Activated T-cell treated with anti-CD3 and anti-CD28 coated beads, Interleukin-2, amount 50 U/mL, for 72 hours (primary cell): ENCODE measurements at regions not wholly inside any gene's neighbourhood (a gene's known extent, or its start where the extent isn't known, plus 50 kb on each side); places are given as distances from the start of the nearest gene placed in this dataset.

Experiments used
- ATAC-seq, 2 donors: fragments of 150-1000 bp; cut with Tn5 transposase; replicated peaks in 1 of 2; 2 replicates each; pipeline ENCODE4 v1.10.0; 2021; ENCODE audit warnings: moderate library complexity in 2 of 2, mild to moderate bottlenecking in 1 of 2
- DNase-seq, 2 donors: peaks; one replicate each; pipeline ENCODE4 v3.0.0; 2021 to 2022; ENCODE audit warnings: mixed read lengths in 1 of 2
- H3K27ac Mint-ChIP-seq: one replicate; pipeline ENCODE4 v1.8.0; 2022; ENCODE audit warnings: mild to moderate bottlenecking, moderate library complexity, mixed read lengths
- H3K27me3 Mint-ChIP-seq: one replicate; pipeline ENCODE4 v1.8.0; 2022; ENCODE audit warnings: low read depth, mixed read lengths
- H3K36me3 Mint-ChIP-seq, 2 donors: one replicate each; pipeline ENCODE4 v1.8.0; 2022; ENCODE audit warnings: mixed read lengths in 2 of 2, mild to moderate bottlenecking in 1 of 2; ENCODE audit not compliant: insufficient read depth in 2 of 2
- H3K4me1 Mint-ChIP-seq: one replicate; pipeline ENCODE4 v1.8.0; 2022; ENCODE audit warnings: low read depth, mixed read lengths
- H3K4me3 Mint-ChIP-seq, 2 donors: one replicate each; pipeline ENCODE4 v1.8.0; 2022; ENCODE audit warnings: mild to moderate bottlenecking in 2 of 2, mixed read lengths in 2 of 2, moderate library complexity in 2 of 2
- H3K9me3 Mint-ChIP-seq, 2 donors: one replicate each; pipeline ENCODE4 v1.8.0; 2022; ENCODE audit warnings: mixed read lengths in 2 of 2

DNA sequence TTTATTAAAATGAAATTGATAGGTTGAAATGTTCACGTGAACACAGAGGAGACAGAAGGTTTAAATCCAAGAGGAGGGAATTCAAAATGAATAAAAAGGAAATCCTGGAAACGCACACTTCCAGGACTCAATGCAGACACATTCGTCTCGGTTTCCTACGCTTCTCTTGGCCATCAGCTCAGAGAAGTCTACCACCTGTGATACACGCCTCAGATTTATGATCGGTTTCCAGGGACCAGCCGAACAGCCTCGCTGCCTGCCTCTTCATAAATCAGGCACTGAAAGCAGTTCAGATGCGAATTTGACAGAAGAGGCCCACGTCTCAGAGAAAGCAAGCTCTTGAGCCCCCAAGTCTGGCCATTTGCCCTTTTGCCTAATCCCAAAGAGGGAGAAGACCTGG lies 125.5 kb upstream of the IRX3 start:
- H3K36me3 Mint-ChIP-seq, result no peaks in the 10 kb centered on the region
- no peaks in the 10 kb centered on the region for H3K4me1 Mint-ChIP-seq
- no peak overlapping the region for H3K4me3 Mint-ChIP-seq
- H3K27me3 Mint-ChIP-seq, result peaks cover 12% of the 10 kb centered on the region
- DNase-seq, result no peak
- no peaks in the 10 kb centered on the region for H3K9me3 Mint-ChIP-seq
- no peak overlapping the region for H3K27ac Mint-ChIP-seq
- ATAC-seq, result no peak

DNA sequence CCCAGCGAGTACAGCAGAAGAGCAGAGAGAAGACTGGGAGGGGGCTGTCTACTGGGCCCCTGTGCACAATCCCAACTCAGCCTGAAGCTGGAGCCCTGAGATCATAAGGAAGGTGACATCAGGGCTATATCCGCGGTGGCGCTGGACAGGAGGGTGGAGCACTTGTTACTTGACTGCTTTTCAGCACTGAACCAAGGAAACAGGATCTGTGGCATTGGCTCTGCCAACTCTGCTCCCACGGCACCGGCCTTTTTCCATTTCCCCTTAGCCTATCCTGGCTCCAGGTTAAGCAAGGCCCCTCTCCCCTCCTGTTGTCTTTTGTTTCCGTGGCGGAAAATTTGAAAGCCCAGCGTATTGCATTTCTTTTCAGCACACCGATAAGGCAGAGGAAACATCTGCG lies 125.0 kb upstream of the IRX3 start:
- DNase-seq, result no peak
- no peaks in the 10 kb centered on the region for H3K4me1 Mint-ChIP-seq
- no peaks in the 10 kb centered on the region for H3K9me3 Mint-ChIP-seq
- H3K27me3 Mint-ChIP-seq, result peaks cover 12% of the 10 kb centered on the region
- H3K36me3 Mint-ChIP-seq, result no peaks in the 10 kb centered on the region
- no peak overlapping the region for H3K27ac Mint-ChIP-seq
- H3K4me3 Mint-ChIP-seq, result no peak overlapping the region
- ATAC-seq, result no peak

DNA sequence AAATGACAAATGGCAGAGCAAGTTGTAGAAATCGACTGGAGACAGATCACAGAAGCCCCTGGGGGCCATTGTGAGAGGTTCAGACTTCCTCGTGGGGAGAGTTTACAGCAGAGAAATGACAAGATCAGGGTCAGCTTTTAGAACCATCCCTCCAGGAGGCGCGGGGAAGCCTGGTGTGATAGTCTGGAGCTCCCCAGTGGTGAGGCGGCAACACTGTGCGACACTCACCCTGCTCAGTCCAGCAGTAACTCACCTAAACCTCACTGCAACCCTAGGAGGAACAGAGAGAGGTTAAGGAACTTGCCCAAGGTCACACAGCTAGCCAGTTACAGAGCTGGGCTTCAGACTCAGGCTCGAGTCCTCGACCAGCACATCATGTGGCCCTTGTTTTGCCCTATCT lies 123.4 kb upstream of the IRX3 start:
- no peak for DNase-seq
- H3K27me3 Mint-ChIP-seq, result peaks cover 12% of the 10 kb centered on the region
- no peaks in the 10 kb centered on the region for H3K9me3 Mint-ChIP-seq
- no peak overlapping the region for H3K4me3 Mint-ChIP-seq
- no peaks in the 10 kb centered on the region for H3K36me3 Mint-ChIP-seq
- H3K27ac Mint-ChIP-seq, result no peak overlapping the region
- no peaks in the 10 kb centered on the region for H3K4me1 Mint-ChIP-seq
- ATAC-seq, result no peak

DNA sequence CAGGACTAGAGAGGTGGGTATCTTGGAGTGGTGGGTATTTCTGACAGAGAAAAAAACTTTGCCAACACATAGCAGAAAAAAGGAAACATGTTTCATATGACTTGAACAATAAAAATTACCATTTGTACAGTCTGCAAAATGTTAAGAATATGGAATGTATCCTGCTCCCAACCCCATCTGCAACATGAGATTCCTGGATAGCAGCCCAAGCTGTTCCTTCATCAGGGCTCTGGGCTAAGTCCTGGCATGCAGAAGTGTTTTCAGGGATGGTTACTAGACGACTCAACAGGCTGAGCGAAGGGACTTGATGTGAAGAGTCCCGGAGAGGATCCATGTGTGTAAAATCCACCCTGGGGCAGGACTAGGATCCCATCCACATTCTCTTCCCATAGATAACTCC lies 121.0 kb upstream of the IRX3 start:
- H3K4me3 Mint-ChIP-seq, result no peak overlapping the region
- ATAC-seq, result no peak
- no peaks in the 10 kb centered on the region for H3K9me3 Mint-ChIP-seq
- H3K27ac Mint-ChIP-seq, result no peak overlapping the region
- no peaks in the 10 kb centered on the region for H3K36me3 Mint-ChIP-seq
- peaks cover 6% of the 10 kb centered on the region for H3K27me3 Mint-ChIP-seq
- H3K4me1 Mint-ChIP-seq, result no peaks in the 10 kb centered on the region
- no peak for DNase-seq

DNA sequence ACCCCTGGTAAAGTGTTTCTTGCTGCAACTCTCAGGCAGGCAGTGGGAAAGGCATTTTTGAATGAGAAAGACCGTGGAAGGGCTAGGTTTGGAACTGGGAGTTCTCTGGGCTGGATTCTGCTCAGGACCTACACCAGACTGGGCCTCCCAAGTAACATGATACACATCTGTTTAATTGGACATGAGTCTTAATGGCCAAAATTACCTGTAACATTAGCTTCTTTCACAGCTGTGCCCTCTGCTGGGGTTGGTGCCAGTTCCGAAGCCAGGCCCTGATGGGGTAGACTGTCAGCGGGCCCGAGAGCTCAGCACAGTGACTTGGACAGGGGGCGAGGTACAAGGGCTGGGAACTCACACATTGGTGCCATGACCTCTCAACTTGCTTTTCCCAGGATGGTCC lies 118.9 kb upstream of the IRX3 start:
- H3K36me3 Mint-ChIP-seq, result no peaks in the 10 kb centered on the region
- H3K4me1 Mint-ChIP-seq, result no peaks in the 10 kb centered on the region
- H3K27me3 Mint-ChIP-seq, result no peaks in the 10 kb centered on the region
- H3K9me3 Mint-ChIP-seq, result no peaks in the 10 kb centered on the region
- ATAC-seq, result no peak
- H3K27ac Mint-ChIP-seq, result no peak overlapping the region
- no peak overlapping the region for H3K4me3 Mint-ChIP-seq
- no peak for DNase-seq

DNA sequence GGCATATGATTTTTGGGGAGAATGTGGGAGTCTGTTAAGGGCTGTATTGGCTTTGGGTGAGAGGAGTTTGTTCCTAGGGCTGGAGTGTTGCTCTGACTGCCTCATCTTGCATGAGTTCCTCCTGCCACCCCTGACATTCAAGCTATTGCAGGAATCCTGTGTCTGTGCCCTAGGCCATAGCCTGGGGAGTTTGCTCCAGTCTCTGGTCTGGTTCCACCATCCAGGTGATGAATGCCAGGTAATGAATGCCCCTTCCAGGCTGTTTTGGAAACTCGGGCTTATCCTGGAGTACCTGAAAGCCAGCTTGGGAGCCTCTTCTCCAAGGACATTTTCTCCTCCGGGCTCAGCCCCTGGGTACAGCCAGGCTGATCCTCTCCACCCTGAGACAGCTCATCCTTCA lies 117.0 kb upstream of the IRX3 start:
- no peaks in the 10 kb centered on the region for H3K36me3 Mint-ChIP-seq
- H3K9me3 Mint-ChIP-seq, result no peaks in the 10 kb centered on the region
- H3K27me3 Mint-ChIP-seq, result peaks cover 1% of the 10 kb centered on the region
- no peak overlapping the region for H3K27ac Mint-ChIP-seq
- no peak for ATAC-seq
- H3K4me1 Mint-ChIP-seq, result no peaks in the 10 kb centered on the region
- DNase-seq, result no peak
- H3K4me3 Mint-ChIP-seq, result no peak overlapping the region

DNA sequence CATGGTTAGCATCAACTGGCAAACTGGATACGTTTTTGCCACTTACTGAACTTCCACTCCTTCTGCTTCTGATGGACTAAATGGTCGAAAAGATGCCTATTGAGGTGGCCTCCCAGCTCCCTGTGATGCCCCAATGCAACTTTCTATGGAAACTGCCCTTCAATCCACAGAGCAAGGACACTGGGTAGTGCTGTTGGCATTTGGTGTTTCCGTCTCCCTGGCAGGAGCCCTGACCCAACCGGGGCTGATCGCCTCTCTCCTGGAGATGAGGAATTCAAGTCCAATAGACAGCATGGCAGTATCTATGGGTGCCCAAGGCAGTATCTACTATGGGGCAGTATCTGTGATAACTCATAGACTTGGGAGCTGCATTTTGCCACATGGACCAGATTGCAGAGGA lies 116.3 kb upstream of the IRX3 start:
- peaks cover 8% of the 10 kb centered on the region for H3K27me3 Mint-ChIP-seq
- H3K4me1 Mint-ChIP-seq, result no peaks in the 10 kb centered on the region
- no peaks in the 10 kb centered on the region for H3K9me3 Mint-ChIP-seq
- H3K27ac Mint-ChIP-seq, result no peak overlapping the region
- H3K4me3 Mint-ChIP-seq, result no peak overlapping the region
- DNase-seq (no peak), ATAC-seq (no peak)
- no peaks in the 10 kb centered on the region for H3K36me3 Mint-ChIP-seq

DNA sequence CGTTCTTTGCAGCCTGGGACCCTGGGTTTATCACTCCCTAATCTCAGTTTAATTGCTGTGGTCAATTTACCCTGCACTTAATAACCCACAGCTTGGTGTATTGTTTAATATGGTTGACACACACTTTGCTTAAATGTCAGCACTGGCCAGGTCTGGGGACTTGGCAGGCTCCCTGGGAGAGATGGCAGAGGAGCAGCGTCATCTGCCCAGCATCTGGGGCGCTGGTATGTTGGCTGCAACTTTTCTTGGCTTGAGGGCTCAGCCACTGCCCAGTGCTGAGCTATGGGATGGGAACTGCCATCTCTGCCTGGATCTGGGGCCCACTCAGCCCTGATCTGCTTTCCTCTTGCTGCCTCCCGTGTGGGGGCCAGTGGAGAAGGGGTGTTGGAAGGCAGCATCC lies 115.7 kb upstream of the IRX3 start:
- no peak for ATAC-seq
- no peaks in the 10 kb centered on the region for H3K36me3 Mint-ChIP-seq

DNA sequence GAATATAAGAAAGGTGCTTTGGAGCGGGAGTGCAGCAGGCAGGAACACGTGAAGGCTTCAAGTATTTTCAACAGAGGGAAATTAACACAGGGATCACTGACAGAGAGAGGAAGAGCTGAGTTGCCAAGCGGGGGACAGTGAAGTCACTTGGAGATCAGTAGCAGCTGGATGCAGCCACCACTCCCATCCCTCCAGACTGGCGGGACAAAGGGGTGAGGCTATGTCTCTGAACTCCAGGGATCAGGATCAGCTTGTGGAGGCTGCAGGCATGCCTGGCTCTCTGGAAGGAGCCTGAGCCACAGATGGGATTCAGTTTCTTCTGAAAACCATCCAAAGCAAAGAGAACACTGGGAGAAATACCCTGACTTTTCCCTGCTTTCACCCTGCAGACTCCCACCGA lies 113.7 kb upstream of the IRX3 start:
- H3K4me1 Mint-ChIP-seq, result no peaks in the 10 kb centered on the region
- H3K27ac Mint-ChIP-seq, result no peak overlapping the region
- H3K9me3 Mint-ChIP-seq, result no peaks in the 10 kb centered on the region
- DNase-seq (no peak), ATAC-seq (no peak)
- H3K27me3 Mint-ChIP-seq, result peaks cover 10% of the 10 kb centered on the region
- no peaks in the 10 kb centered on the region for H3K36me3 Mint-ChIP-seq
- no peak overlapping the region for H3K4me3 Mint-ChIP-seq

More for the DNA sequence above, 115.7 kb upstream of the IRX3 start:
- H3K9me3 Mint-ChIP-seq, result no peaks in the 10 kb centered on the region
- DNase-seq, result no peak
- no peaks in the 10 kb centered on the region for H3K4me1 Mint-ChIP-seq
- H3K4me3 Mint-ChIP-seq, result no peak overlapping the region
- H3K27ac Mint-ChIP-seq, result no peak overlapping the region
- H3K27me3 Mint-ChIP-seq, result peaks cover 10% of the 10 kb centered on the region

DNA sequence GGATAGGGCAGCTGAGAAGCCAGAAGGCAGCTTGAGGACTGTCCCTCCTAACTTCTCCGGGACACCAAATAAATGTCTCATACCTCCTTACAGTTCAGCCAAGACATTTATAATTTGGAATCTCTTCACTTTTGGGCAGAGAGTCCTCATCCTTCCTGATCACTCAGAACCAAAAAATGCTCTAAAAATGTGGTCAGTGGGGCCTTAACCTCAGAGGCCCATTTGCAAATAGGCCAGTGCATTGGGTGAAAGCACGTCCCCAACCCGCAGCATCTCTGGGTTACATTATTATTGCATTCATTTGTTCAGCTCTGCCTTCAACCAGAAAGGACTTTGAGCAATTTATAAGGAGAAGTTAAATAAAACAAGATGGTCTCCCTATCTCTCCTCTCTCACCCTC lies 112.4 kb upstream of the IRX3 start:
- H3K36me3 Mint-ChIP-seq, result no peaks in the 10 kb centered on the region

DNA sequence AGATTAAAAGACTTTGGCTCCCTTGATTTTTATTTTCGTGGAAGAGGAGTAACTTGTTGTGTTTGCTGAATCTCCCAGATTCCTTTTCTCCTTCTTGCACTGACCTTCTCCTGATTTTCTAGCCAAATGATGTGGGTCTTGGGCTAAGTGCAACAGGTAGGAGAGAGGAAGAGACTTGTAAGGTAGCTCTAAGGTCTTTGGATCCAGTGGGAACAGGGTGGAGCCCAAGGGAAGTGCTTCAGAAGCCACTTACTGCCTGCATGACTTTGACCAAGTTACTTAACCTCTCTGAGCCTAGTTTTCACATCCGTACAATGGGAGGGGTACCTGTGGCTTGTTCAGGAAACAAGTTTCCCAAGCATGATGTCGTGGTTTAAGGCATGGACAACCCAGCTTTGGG lies 111.3 kb upstream of the IRX3 start:
- H3K27ac Mint-ChIP-seq, result no peak overlapping the region
- no peak for DNase-seq
- no peaks in the 10 kb centered on the region for H3K4me1 Mint-ChIP-seq
- H3K36me3 Mint-ChIP-seq, result no peaks in the 10 kb centered on the region
- no peaks in the 10 kb centered on the region for H3K9me3 Mint-ChIP-seq
- no peak overlapping the region for H3K4me3 Mint-ChIP-seq
- H3K27me3 Mint-ChIP-seq, result peaks cover 21% of the 10 kb centered on the region
- ATAC-seq, result no peak

More for the DNA sequence above, 112.4 kb upstream of the IRX3 start:
- Mint-ChIP-seq H3K9me3 (no peaks in the 10 kb centered on the region), H3K27me3 (peaks cover 13% of the 10 kb centered on the region), H3K27ac (no peak overlapping the region), H3K4me1 (no peaks in the 10 kb centered on the region), H3K4me3 (no peak overlapping the region)
- DNase-seq (no peak), ATAC-seq (no peak)

DNA sequence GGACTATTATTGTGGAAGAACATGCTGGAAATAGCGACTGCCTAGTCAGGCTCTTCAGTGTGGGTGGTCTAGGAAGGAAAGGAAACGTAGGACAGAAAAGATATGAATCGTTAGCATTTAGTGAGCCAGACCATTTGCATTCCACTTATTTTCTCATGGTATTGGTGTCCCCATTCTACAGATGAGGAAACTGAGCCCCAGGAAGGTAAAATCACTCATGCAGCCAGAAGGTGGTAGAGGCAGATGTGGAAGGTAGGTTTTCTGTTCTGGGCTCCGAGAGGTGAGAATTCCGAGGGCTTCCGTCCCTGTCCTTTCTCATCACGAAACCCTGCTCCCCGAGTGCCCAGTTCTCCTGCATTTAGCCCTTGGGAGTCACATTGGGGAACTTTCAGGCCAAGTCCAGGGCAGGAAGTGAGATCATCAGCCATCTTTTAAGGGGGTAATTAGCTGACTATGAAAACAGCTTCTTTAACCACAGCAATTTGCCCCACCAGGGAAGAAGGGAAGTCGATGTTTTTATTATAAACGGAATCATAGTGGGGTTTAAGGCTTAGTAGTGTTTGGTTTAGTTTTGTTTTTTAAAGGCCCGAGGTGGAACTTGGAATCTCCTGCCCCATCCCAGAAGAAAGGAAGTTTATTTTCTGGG lies 110.7 kb upstream of the IRX3 start:
- ATAC-seq (no peak), DNase-seq (no peak)
- no peak overlapping the region for H3K4me3 Mint-ChIP-seq
- H3K27me3 Mint-ChIP-seq, result peaks cover 21% of the 10 kb centered on the region
- H3K4me1 Mint-ChIP-seq, result no peaks in the 10 kb centered on the region
- no peaks in the 10 kb centered on the region for H3K9me3 Mint-ChIP-seq
- no peaks in the 10 kb centered on the region for H3K36me3 Mint-ChIP-seq
- H3K27ac Mint-ChIP-seq, result no peak overlapping the region

DNA sequence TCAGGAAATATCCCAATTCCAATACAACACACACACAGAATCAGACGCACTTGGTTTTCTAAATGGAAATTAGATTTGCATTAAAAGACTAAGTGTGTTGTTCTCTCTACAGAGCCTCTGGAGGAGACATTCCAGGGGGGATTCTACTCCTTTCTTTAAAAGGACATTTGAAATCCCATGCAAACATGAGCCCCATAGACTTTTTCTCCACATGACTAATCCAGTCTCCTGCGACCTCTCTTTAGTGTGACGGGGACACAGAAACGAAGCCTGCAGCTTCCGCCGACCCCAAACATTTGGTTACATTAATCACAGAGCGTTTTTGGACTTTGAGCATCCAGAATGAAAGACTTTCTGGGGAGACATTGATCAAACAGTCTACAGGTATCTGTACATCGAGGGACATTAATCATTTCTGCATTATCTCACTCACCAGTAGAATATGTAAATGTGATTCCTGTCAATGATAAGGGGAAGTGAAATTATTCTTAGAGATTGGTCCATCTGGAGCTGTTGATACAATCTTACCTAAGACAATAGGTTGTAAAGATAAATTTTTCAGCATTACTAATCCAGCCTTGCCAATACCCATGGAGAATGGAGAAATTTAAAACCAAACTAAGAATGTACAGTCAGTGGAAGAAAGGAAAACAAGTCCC lies 103.4 kb upstream of the IRX3 start:
- no peak overlapping the region for H3K27ac Mint-ChIP-seq
- DNase-seq, result no peak
- no peaks in the 10 kb centered on the region for H3K36me3 Mint-ChIP-seq
- H3K9me3 Mint-ChIP-seq, result no peaks in the 10 kb centered on the region
- H3K27me3 Mint-ChIP-seq, result peaks cover 11% of the 10 kb centered on the region
- no peak overlapping the region for H3K4me3 Mint-ChIP-seq
- no peak for ATAC-seq
- no peaks in the 10 kb centered on the region for H3K4me1 Mint-ChIP-seq

DNA sequence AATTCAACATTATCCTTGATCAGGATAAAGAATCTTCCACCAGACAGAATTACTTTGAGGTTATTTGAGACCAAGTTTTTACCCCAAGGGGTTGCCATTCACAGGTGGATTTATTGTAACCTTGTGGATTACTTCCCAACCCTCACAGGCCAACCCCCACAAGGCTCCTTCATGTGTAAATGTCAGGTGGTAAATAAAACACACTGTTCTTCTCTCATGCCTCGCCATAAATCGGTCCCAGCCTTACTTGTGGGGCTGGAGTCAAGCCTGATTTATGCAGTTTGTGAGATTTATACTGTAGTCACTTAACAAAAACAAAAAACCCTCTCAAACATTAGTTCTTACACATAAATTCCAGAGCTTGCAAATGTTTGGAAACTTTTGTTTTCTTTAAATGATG lies 98.6 kb upstream of the IRX3 start:
- DNase-seq (no peak), ATAC-seq (no peak)
- Mint-ChIP-seq H3K4me3 (no peak overlapping the region), H3K4me1 (no peaks in the 10 kb centered on the region), H3K9me3 (peaks cover 5 to 13% of the 10 kb centered on the region in 2 donors), H3K27ac (no peak overlapping the region), H3K36me3 (peaks cover under 1 to 2% of the 10 kb centered on the region in 2 donors), H3K27me3 (peaks cover 17% of the 10 kb centered on the region)
